Activated T-helper 17 cell treated with anti-CD3 and anti-CD28 coated beads, Interleukin-2, amount 50 U/mL, for 72 hours (primary cell): ENCODE measurements at regions not wholly inside any gene's neighbourhood (a gene's known extent, or its start where the extent isn't known, plus 50 kb on each side); places are given as distances from the start of the nearest gene placed in this dataset.

ENCODE experiments used
- ATAC-seq: fragments of 150-1000 bp; cut with Tn5 transposase; replicated peaks from 2 replicates; pipeline ENCODE4 v1.10.0; 2021; ENCODE audit warnings: mild to moderate bottlenecking, moderate library complexity
- H3K27ac Mint-ChIP-seq: one replicate; pipeline ENCODE4 v1.8.0; 2022; ENCODE audit warnings: mixed read lengths
- H3K27me3 Mint-ChIP-seq: one replicate; pipeline ENCODE4 v1.8.0; 2022; ENCODE audit warnings: mixed read lengths
- H3K36me3 Mint-ChIP-seq: one replicate; pipeline ENCODE4 v1.8.0; 2022; ENCODE audit warnings: low read depth, mild to moderate bottlenecking, mixed read lengths
- H3K4me1 Mint-ChIP-seq: one replicate; pipeline ENCODE4 v1.8.0; 2022; ENCODE audit warnings: mixed read lengths
- H3K4me3 Mint-ChIP-seq: one replicate; pipeline ENCODE4 v1.8.0; 2022; ENCODE audit warnings: mild to moderate bottlenecking, mixed read lengths
- H3K9me3 Mint-ChIP-seq: one replicate; pipeline ENCODE4 v1.8.0; 2022; ENCODE audit warnings: mixed read lengths

- ATAC-seq, result no peak
- Mint-ChIP-seq H3K27ac (no peak overlapping the region), H3K27me3 (no peaks in the 10 kb centered on the region), H3K4me3 (no peak overlapping the region), H3K4me1 (no peaks in the 10 kb centered on the region), H3K36me3 (no peaks in the 10 kb centered on the region), H3K9me3 (peaks cover 9% of the 10 kb centered on the region)
Measured at GRCh38 chr18:39655341-39655740, 2089.7 kb upstream of the CELF4 start.

GRCh38 chr18:39653221-39653620, 2087.6 kb upstream of the CELF4 start:
- no peaks in the 10 kb centered on the region for H3K4me1 Mint-ChIP-seq
- H3K27ac Mint-ChIP-seq, result no peak overlapping the region
- peaks cover 4% of the 10 kb centered on the region for H3K9me3 Mint-ChIP-seq
- no peak for ATAC-seq
- H3K4me3 Mint-ChIP-seq, result no peak overlapping the region
- no peaks in the 10 kb centered on the region for H3K27me3 Mint-ChIP-seq
- H3K36me3 Mint-ChIP-seq, result no peaks in the 10 kb centered on the region

GRCh38 chr18:39648616-39649015, 2083.0 kb upstream of the CELF4 start:
- Mint-ChIP-seq H3K9me3 (no peaks in the 10 kb centered on the region), H3K4me1 (no peaks in the 10 kb centered on the region), H3K27me3 (no peaks in the 10 kb centered on the region), H3K4me3 (no peak overlapping the region), H3K27ac (no peak overlapping the region), H3K36me3 (no peaks in the 10 kb centered on the region)
- ATAC-seq, result no peak

GRCh38 chr18:39647627-39648534, 2082.3 kb upstream of the CELF4 start:
- H3K4me3 Mint-ChIP-seq, result no peak overlapping the region
- H3K27me3 Mint-ChIP-seq, result no peaks in the 10 kb centered on the region
- no peaks in the 10 kb centered on the region for H3K36me3 Mint-ChIP-seq
- no peaks in the 10 kb centered on the region for H3K9me3 Mint-ChIP-seq
- no peak overlapping the region for H3K27ac Mint-ChIP-seq
- no peak for ATAC-seq
- H3K4me1 Mint-ChIP-seq, result no peaks in the 10 kb centered on the region

GRCh38 chr18:39638224-39638623, 2072.6 kb upstream of the CELF4 start:
- H3K4me3 Mint-ChIP-seq, result no peak overlapping the region
- no peak overlapping the region for H3K27ac Mint-ChIP-seq
- peaks cover 13% of the 10 kb centered on the region for H3K9me3 Mint-ChIP-seq
- ATAC-seq, result no peak
- H3K27me3 Mint-ChIP-seq, result no peaks in the 10 kb centered on the region
- no peaks in the 10 kb centered on the region for H3K36me3 Mint-ChIP-seq
- H3K4me1 Mint-ChIP-seq, result no peaks in the 10 kb centered on the region

GRCh38 chr18:39636931-39637330, 2071.3 kb upstream of the CELF4 start:
- Mint-ChIP-seq H3K4me3 (no peak overlapping the region), H3K4me1 (no peaks in the 10 kb centered on the region), H3K36me3 (no peaks in the 10 kb centered on the region), H3K27me3 (no peaks in the 10 kb centered on the region), H3K9me3 (peaks cover 11% of the 10 kb centered on the region), H3K27ac (no peak overlapping the region)
- no peak for ATAC-seq

GRCh38 chr18:39635966-39636365, 2070.4 kb upstream of the CELF4 start:
- Mint-ChIP-seq H3K9me3 (peaks cover 9% of the 10 kb centered on the region), H3K27ac (no peak overlapping the region)
- no peak for ATAC-seq

GRCh38 chr18:39635192-39635591, 2069.6 kb upstream of the CELF4 start:
- no peaks in the 10 kb centered on the region for H3K27me3 Mint-ChIP-seq
- H3K4me1 Mint-ChIP-seq, result no peaks in the 10 kb centered on the region

More at GRCh38 chr18:39635966-39636365, 2070.4 kb upstream of the CELF4 start:
- H3K4me1 Mint-ChIP-seq, result no peaks in the 10 kb centered on the region
- H3K4me3 Mint-ChIP-seq, result no peak overlapping the region
- no peaks in the 10 kb centered on the region for H3K27me3 Mint-ChIP-seq
- H3K36me3 Mint-ChIP-seq, result no peaks in the 10 kb centered on the region

GRCh38 chr18:39627936-39628335, 2062.3 kb upstream of the CELF4 start:
- Mint-ChIP-seq H3K27me3 (no peaks in the 10 kb centered on the region), H3K4me3 (no peak overlapping the region), H3K27ac (no peak overlapping the region), H3K9me3 (peaks cover 8% of the 10 kb centered on the region), H3K36me3 (no peaks in the 10 kb centered on the region), H3K4me1 (no peaks in the 10 kb centered on the region)
- no peak for ATAC-seq

More at GRCh38 chr18:39635192-39635591, 2069.6 kb upstream of the CELF4 start:
- Mint-ChIP-seq H3K9me3 (peaks cover 9% of the 10 kb centered on the region), H3K36me3 (no peaks in the 10 kb centered on the region), H3K27ac (no peak overlapping the region), H3K4me3 (no peak overlapping the region)
- no peak for ATAC-seq

GRCh38 chr18:39624961-39625360, 2059.4 kb upstream of the CELF4 start:
- ATAC-seq, result no peak
- H3K4me3 Mint-ChIP-seq, result no peak overlapping the region
- peaks cover 8% of the 10 kb centered on the region for H3K9me3 Mint-ChIP-seq
- H3K36me3 Mint-ChIP-seq, result no peaks in the 10 kb centered on the region
- no peaks in the 10 kb centered on the region for H3K4me1 Mint-ChIP-seq
- no peak overlapping the region for H3K27ac Mint-ChIP-seq
- no peaks in the 10 kb centered on the region for H3K27me3 Mint-ChIP-seq

- no peaks in the 10 kb centered on the region for H3K4me1 Mint-ChIP-seq
- no peaks in the 10 kb centered on the region for H3K36me3 Mint-ChIP-seq
- H3K27me3 Mint-ChIP-seq, result no peaks in the 10 kb centered on the region
- ATAC-seq, result no peak
- H3K4me3 Mint-ChIP-seq, result no peak overlapping the region
- peaks cover 11% of the 10 kb centered on the region for H3K9me3 Mint-ChIP-seq
- H3K27ac Mint-ChIP-seq, result no peak overlapping the region
Measured at GRCh38 chr18:39622431-39622830, 2056.8 kb upstream of the CELF4 start.

GRCh38 chr18:39620551-39621168, 2055.1 kb upstream of the CELF4 start:
- H3K36me3 Mint-ChIP-seq, result no peaks in the 10 kb centered on the region
- no peak overlapping the region for H3K27ac Mint-ChIP-seq
- no peak for ATAC-seq
- H3K4me1 Mint-ChIP-seq, result no peaks in the 10 kb centered on the region
- peaks cover 11% of the 10 kb centered on the region for H3K9me3 Mint-ChIP-seq
- no peaks in the 10 kb centered on the region for H3K27me3 Mint-ChIP-seq
- no peak overlapping the region for H3K4me3 Mint-ChIP-seq

GRCh38 chr18:39618265-39619003, 2052.8 kb upstream of the CELF4 start:
- H3K36me3 Mint-ChIP-seq, result no peaks in the 10 kb centered on the region
- no peaks in the 10 kb centered on the region for H3K4me1 Mint-ChIP-seq
- no peaks in the 10 kb centered on the region for H3K27me3 Mint-ChIP-seq
- no peak overlapping the region for H3K27ac Mint-ChIP-seq
- no peak for ATAC-seq
- H3K4me3 Mint-ChIP-seq, result no peak overlapping the region
- H3K9me3 Mint-ChIP-seq, result peaks cover 11% of the 10 kb centered on the region

GRCh38 chr18:39611381-39612100, 2045.9 kb upstream of the CELF4 start:
- no peaks in the 10 kb centered on the region for H3K4me1 Mint-ChIP-seq
- no peaks in the 10 kb centered on the region for H3K36me3 Mint-ChIP-seq
- no peak overlapping the region for H3K27ac Mint-ChIP-seq
- no peak for ATAC-seq
- H3K9me3 Mint-ChIP-seq, result peaks cover 7% of the 10 kb centered on the region
- no peaks in the 10 kb centered on the region for H3K27me3 Mint-ChIP-seq
- no peak overlapping the region for H3K4me3 Mint-ChIP-seq
